ENCODE measurements at regions not wholly inside any gene's neighbourhood (a gene's known extent, or its start where the extent isn't known, plus 50 kb on each side); places are given as distances from the start of the nearest gene placed in this dataset.
A peak's percentile ranks its signal among the peaks of the same experiment; 100 is the strongest.

DNA sequence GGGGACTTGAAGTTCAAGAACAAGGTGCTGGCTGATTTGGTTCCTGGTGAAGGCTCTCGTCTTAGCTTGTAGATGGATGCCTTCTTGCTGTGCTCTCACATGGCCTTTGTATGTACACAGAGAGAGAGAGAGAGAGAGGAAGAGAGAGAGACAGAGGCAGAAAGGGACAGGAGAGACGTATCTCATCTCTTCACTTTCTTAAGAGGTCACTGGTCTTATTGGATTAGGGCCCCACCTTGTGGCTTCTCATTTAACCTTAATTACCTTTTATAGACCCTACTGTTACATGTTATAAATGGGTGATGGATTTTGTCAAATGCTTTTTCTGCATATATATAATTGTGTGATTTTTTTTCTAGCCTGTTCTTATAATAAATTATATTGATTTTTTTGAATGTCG is 1444.2 kb downstream of the ADGRL3 start:
- CTCF ChIA-PET (ENCODE audit: low intra/inter-chr PET ratio, low total read pairs): interaction anchor here (1.7 kb wide), 1 partner anchor 49 kb away, joined by 4 read pairs; no protein-coding TSS in a partner anchor
- no peak for FAIRE-seq
- H3K4me2 ChIP-seq (ENCODE audit: low read depth, low read length): no peak overlapping the region

GRCh38 chr4:62640296-62640695 is 1440.2 kb downstream of the ADGRL3 start:
- Histone ChIP-seq H4K20me1 (ENCODE audit: insufficient read depth, low read length) (no peaks in the 10 kb centered on the region), H3K4me3 (replicated peaks in 1 of 3; ENCODE audit: insufficient read depth in 1 of 3, low read depth in 2 of 3, low read length in 3 of 3) (no peak overlapping the region), H3K9me3 (ENCODE audit: low read length) (no peaks in the 10 kb centered on the region), H3K4me1 (ENCODE audit: insufficient read depth, low read length) (no peaks in the 10 kb centered on the region), H3K36me3 (replicated peaks in 1 of 2; ENCODE audit: control insufficient read depth in 1 of 2, insufficient read depth in 2 of 2, low read length in 2 of 2) (no peaks in the 10 kb centered on the region), H3K9ac (ENCODE audit: insufficient read depth, low read depth, low read length) (no peak overlapping the region), H3K79me2 (ENCODE audit: insufficient read depth, low read length) (no peaks in the 10 kb centered on the region), H3K27ac (ENCODE audit: extremely low read length, insufficient read depth, low read length) (no peak overlapping the region), H3K27me3 (ENCODE audit: control insufficient read depth in 1 of 2, insufficient read depth in 2 of 2, low read length in 2 of 2) (no peaks in the 10 kb centered on the region), H2AFZ (ENCODE audit: low read length) (no peak overlapping the region), H3K4me2 (ENCODE audit: low read depth, low read length) (no peak overlapping the region)
- DNase-seq (ENCODE audit: low spot score) (no peak), ATAC-seq (no peak), FAIRE-seq (no peak)
- intact Hi-C loops (cut with micrococcal nuclease; ENCODE audit: unreplicated experiment): no loop called here
- 0% methylated on average over 2 of the region's 2 CpGs for WGBS (ENCODE audit: low lambda C conversion rate)
- CTCF ChIA-PET (ENCODE audit: low intra/inter-chr PET ratio, low total read pairs): no interaction called here
- in situ Hi-C loops (cut with HindIII; ENCODE audit: extremely low pct_ligation_motif_present, low pct_unique_long_range_greater_than_20kb): no loop called here
- BruUV-seq (replicated peaks): no TSS peak
- TF ChIP-seq SRF (IDR thresholded peaks at IDR 0.05; ENCODE audit: low read depth, low read length): no peak
- TF ChIP-seq EZH2 (conservative IDR thresholded peaks at IDR 0.05; ENCODE audit: low read depth, low read length): no peak
- TF ChIP-seq, protein P1, sequence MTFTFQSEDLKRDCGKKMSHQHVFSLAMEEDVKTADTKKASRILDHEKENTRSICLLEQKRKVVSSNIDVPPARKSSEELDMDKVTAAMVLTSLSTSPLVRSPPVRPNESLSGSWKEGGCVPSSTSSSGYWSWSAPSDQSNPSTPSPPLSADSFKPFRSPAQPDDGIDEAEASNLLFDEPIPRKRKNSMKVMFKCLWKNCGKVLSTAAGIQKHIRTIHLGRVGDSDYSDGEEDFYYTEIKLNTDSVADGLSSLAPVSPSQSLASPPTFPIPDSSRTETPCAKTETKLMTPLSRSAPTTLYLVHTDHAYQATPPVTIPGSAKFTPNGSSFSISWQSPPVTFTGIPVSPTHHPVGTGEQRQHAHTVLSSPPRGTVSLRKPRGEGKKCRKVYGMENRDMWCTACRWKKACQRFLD (CRISPR knock-in tag; IDR thresholded peaks at IDR 0.05; ENCODE audit: borderline replicate concordance): no peak
- TF ChIP-seq HNF4A (CRISPR knock-in tag; IDR thresholded peaks at IDR 0.05): no peak
- TF ChIP-seq ZBTB3 (CRISPR knock-in tag; IDR thresholded peaks at IDR 0.05; ENCODE audit: borderline replicate concordance, low read depth): no peak
- no peak for TF ChIP-seq THYN1 (CRISPR knock-in tag; IDR thresholded peaks at IDR 0.05; ENCODE audit: borderline replicate concordance, low read depth)
- no peak for TF ChIP-seq ZNF577 (CRISPR knock-in tag; IDR thresholded peaks at IDR 0.05; ENCODE audit: borderline replicate concordance, low read depth)
- TF ChIP-seq ZNF674 (CRISPR knock-in tag; IDR thresholded peaks at IDR 0.05; ENCODE audit: low read depth): no peak
- no peak for TF ChIP-seq HIVEP1 (CRISPR knock-in tag; IDR thresholded peaks at IDR 0.05)
- TF ChIP-seq TCF7L2 (IDR thresholded peaks at IDR 0.05; ENCODE audit: low read depth, low read length): no peak
- TF ChIP-seq ZNF468 (CRISPR knock-in tag; IDR thresholded peaks at IDR 0.05): no peak
- TF ChIP-seq ZNF136 (CRISPR knock-in tag; IDR thresholded peaks at IDR 0.05; ENCODE audit: low read depth): no peak
- POLR2A ChIA-PET: no interaction called here

More for the DNA sequence above, 1444.2 kb downstream of the ADGRL3 start:
- Histone ChIP-seq H3K9ac (ENCODE audit: insufficient read depth, low read depth, low read length) (no peak overlapping the region), H3K9me3 (ENCODE audit: low read length) (no peaks in the 10 kb centered on the region), H3K79me2 (ENCODE audit: insufficient read depth, low read length) (no peaks in the 10 kb centered on the region), H3K27ac (ENCODE audit: extremely low read length, insufficient read depth, low read length) (no peak overlapping the region), H3K27me3 (ENCODE audit: control insufficient read depth in 1 of 2, insufficient read depth in 2 of 2, low read length in 2 of 2) (no peaks in the 10 kb centered on the region), H4K20me1 (ENCODE audit: insufficient read depth, low read length) (no peaks in the 10 kb centered on the region), H3K36me3 (replicated peaks in 1 of 2; ENCODE audit: control insufficient read depth in 1 of 2, insufficient read depth in 2 of 2, low read length in 2 of 2) (no peaks in the 10 kb centered on the region), H2AFZ (ENCODE audit: low read length) (no peak overlapping the region), H3K4me1 (ENCODE audit: insufficient read depth, low read length) (no peaks in the 10 kb centered on the region), H3K4me3 (replicated peaks in 1 of 3; ENCODE audit: insufficient read depth in 1 of 3, low read depth in 2 of 3, low read length in 3 of 3) (no peak overlapping the region)
- intact Hi-C loops (cut with micrococcal nuclease; ENCODE audit: unreplicated experiment) (no loop called here), in situ Hi-C loops (cut with HindIII; ENCODE audit: extremely low pct_ligation_motif_present, low pct_unique_long_range_greater_than_20kb) (no loop called here)
- DNase-seq (ENCODE audit: low spot score) (peak; percentile 15), ATAC-seq (peak; percentile 44; the same call in 2 of the 3 replicates)
- 0% methylated on average over 3 of the region's 3 CpGs for WGBS (ENCODE audit: low lambda C conversion rate)
- TF ChIP-seq CTCF (CRISPR knock-in tag; IDR thresholded peaks at IDR 0.05) (peak; percentile 46), RNF2 (conservative IDR thresholded peaks at IDR 0.05; ENCODE audit: low read depth) (no peak), STAG1 (CRISPR knock-in tag; IDR thresholded peaks at IDR 0.05) (peak; percentile 53)
- no TSS peak for BruUV-seq (replicated peaks)
- POLR2A ChIA-PET: no interaction called here

Measured in HepG2 (cell line).